RPMI7951 (cell line): ENCODE measurements at regions not wholly inside any gene's neighbourhood (a gene's known extent, or its start where the extent isn't known, plus 50 kb on each side); places are given as distances from the start of the nearest gene placed in this dataset.
"Not testable (repeated sequence)": the region's sequence is repeated elsewhere in the genome, so short reads cannot be mapped to it uniquely, and the experiment has no call there.

Source experiments
- DNase-seq: peaks from one replicate; pipeline ENCODE4 v3.0.0-alpha.2; 2012; ENCODE audit warnings: low read depth

- DNase-seq, result no peak
Observed at GRCh38 chr22:23381661-23382427, 198.2 kb downstream of the IGLL1 start.

DNA sequence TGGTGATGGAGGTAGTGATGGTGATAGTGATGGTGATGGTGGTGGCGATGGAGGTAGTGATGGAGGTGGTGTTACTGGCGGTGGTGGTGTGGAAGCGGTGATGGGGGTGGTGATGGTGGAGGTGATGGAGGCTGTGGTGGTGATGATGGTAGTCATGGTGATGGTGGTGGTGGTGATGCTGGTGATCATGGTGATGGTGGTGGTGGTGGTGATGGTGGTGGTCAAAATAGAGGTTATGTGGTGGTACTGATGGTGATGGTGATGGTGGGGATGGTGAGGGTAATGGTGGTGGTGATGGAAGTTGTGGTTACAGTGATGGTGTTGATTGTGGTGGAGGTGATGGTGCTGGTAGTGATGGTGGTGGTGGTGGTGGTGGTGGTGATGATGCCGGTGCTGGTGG lies 199.2 kb downstream of the IGLL1 start:
- no peak for DNase-seq

DNA sequence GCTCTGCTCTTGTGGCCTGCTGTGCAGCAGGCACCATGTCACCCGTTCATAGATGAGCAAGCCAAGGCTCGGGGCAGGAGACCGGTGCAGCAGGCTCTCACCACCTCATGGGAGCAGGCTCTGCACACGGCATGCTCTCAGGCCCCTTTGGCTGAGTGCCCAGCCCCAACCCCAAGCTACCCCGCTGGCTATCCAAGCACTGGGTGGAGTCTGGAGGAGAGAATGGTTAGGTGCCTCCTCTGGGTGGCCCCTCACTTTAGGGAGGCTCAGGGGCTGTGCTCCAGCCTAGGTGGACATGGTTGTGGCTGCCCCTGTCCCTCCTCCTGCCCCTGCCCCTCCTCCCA lies 199.9 kb downstream of the IGLL1 start:
- DNase-seq, result no peak

GRCh38 chr22:23379540-23380229 lies 199.4 kb downstream of the BCR start:
- DNase-seq, result not testable (repeated sequence)

DNA sequence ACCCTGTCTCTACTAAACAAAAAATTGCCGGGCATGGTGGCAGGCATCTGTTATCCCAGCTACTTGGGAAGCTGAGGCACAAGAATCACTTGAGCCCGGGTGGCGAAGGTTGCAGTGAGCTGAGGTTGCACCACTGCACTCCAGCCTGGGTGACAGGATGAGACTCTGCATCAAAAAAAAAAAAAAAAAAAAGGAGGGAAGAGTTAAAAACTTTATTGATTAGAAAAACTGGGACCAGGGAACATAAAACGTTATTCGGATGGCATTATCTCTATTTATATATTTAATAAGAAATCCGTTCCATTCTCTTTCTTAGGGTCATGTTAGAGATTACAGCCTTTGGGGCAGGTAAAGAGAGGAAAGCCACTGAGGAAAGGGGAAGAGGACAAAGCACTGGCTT lies 197.5 kb downstream of the BCR start:
- no peak for DNase-seq

DNA sequence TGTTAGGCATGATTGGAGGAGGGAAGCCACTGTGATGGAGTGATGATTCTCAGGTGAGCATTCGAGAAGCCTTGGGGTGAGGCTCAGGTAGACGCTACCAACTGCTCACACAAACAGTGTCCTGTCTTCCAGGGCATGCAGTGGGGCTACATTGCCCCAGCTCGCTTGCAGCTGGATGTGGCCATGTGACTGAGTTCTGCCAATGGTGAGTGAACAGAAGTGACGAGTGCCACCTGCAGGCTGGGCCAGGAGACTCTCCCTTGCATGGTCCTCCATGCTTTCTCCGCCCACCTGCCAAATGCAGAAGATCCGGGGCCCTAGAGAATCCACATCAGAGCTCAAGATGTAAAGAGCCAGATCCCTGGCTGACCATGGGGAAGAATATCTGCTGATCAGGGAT lies 195.9 kb downstream of the BCR start:
- DNase-seq, result peak; percentile 35

DNA sequence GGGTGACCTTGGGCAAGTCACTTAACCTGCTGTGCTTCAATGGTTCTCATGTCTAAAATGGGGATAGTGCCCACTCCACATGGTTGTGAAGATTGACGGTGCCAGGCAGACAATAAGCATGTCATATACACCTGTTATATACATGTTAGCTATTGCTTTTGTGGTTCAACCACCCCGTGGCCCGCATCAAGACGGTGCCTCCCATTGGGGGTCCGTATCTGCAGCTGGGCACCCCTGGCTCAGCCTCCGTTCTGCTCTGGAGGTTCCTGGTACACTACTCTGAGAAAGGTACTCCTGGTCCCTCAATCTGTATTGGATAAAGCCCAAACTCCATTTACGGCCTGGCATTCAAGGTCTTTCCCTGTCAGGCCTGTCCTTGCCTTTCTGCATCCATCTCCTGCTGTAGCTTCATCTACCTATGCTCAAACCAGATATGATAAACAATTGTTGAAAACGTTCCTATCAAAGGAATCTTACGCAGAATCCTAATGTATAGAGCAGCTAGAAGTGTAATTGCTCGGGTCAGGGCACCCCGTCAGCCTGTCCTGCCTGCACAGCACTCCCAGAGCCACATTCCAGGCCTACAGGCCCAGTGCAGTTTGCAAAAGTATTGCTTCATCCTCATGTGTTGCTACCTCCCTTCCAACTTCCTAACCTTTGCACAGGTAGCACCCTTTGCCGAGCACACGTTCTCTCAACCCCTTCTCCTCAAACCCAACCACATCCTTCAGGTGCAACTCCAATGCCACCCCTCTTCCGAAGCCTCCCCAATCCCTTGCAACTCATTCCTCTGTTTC lies 194.9 kb downstream of the BCR start:
- DNase-seq, result no peak

DNA sequence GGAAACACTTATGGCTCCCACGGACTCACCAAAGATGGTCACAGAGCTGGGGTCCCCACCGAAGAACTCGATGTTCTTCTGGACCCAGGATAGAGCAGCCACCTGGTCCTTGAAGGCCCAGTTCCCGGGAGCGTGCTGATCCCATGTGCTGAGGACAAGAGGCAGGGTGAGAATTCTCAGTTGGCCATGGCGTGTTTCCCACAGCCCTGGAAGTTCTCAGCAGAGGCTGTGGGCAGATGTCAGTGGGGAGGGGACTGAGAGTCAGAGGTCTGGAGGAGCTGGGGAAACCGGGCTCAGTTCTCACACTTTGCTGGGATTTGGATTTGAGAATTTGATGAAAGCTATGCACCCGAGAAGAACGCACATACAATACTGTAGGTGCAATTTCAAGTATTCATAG lies 193.3 kb downstream of the BCR start:
- DNase-seq, result no peak

DNA sequence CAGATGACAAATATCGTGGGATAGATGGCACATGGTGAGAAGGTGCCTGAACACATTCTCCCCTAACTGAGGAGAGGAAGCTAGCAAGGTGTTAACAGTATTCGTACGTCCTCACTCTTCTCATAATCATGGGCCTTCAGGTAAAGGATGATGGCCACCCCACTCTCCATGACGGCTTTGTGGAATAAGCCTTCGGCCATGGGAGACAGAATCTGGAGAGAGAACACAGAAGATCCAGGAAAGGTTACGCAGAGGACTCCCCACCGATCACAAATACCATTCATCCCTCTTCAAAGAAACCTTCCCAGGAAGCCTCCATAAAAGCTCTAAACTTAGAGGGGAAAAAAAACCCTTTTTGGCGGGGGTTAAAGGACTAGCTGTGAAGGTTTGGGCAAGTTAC lies 189.9 kb downstream of the BCR start:
- no peak for DNase-seq

- DNase-seq, result no peak
Observed at GRCh38 chr22:23369054-23369685, 188.9 kb downstream of the BCR start.
